Gastrocnemius medialis (tissue), 4 donors: ENCODE measurements at regions not wholly inside any gene's neighbourhood (a gene's known extent, or its start where the extent isn't known, plus 50 kb on each side); places are given as distances from the start of the nearest gene placed in this dataset.
"Not testable (repeated sequence)": the region's sequence is repeated elsewhere in the genome, so short reads cannot be mapped to it uniquely, and the experiment has no call there.

Source experiments
- ATAC-seq, 2 donors: fragments of 150-250 bp; one replicate each; pipeline ENCODE4 v1.9.1; 2016
- DNase-seq, 2 donors: peaks; one replicate each; pipeline ENCODE4 v3.0.0-alpha.2; 2019
- H3K27ac ChIP-seq, 4 donors: fragments of 200-600 bp; sonication (generic); 1 replicate in 1 of 4; 2 replicates in 3 of 4; pipeline ENCODE4 v1.5.1; 2016 to 2018; ENCODE audit warnings: mild to moderate bottlenecking in 2 of 4, moderate library complexity in 1 of 4
- H3K27me3 ChIP-seq, 3 donors: fragments of 200-600 bp; sonication (generic) in 2 of 3; 1 replicate in 1 of 3; 2 replicates in 2 of 3; pipeline versions ENCODE4 v1.5.1 to v1.6.0; 2016 to 2019; ENCODE audit warnings: mild to moderate bottlenecking in 1 of 3, moderate library complexity in 1 of 3
- H3K36me3 ChIP-seq, 2 donors: fragments of 200-600 bp; sonication (generic) in 1 of 2; one replicate each; pipeline ENCODE4 v1.5.1; 2017 to 2018
- H3K4me1 ChIP-seq, 2 donors: fragments of 200-600 bp; sonication (generic) in 1 of 2; one replicate each; pipeline ENCODE4 v1.5.1; 2016 to 2017; ENCODE audit warnings: mild to moderate bottlenecking in 2 of 2
- H3K4me3 ChIP-seq, 4 donors: fragments of 200-600 bp; sonication (generic) in 3 of 4; 1 replicate in 1 of 4; 2 replicates in 3 of 4; pipeline ENCODE4 v1.5.1; 2016 to 2019; ENCODE audit warnings: mild to moderate bottlenecking in 2 of 4
- H3K9me3 ChIP-seq, 3 donors: fragments of 200-600 bp; sonication (generic) in 2 of 3; 1 replicate in 1 of 3; 2 replicates in 2 of 3; pipeline ENCODE4 v1.5.1; 2016 to 2019
- POLR2A ChIP-seq, 2 donors: fragments of 450-650 bp; IDR thresholded peaks; one replicate each; pipeline ENCODE4 v1.6.1; 2017; ENCODE audit warnings: antibody characterized with exemption in 2 of 2, mild to moderate bottlenecking in 2 of 2, moderate library complexity in 2 of 2
- in situ Hi-C, 4 donors: fragments of 200-750 bp; cut with MboI; loops; one replicate each; pipeline versions ENCODE4 v1.15.0 to v1.8.0; 2017; ENCODE audit warnings: low sequenced_read_pairs in 4 of 4
- intact Hi-C: fragments of 100-400 bp; cut with DNase I; formaldehyde crosslinking; loops from one replicate; pipeline ENCODE4 v1.15.1; 2023; ENCODE audit warnings: low total_unique reads
- TF ChIP-seq, protein P1 (sequence below), 5 experiments: fragments of 450-650 bp in 3 of 5; fragments of 200-600 bp in 2 of 5; sonication (generic) in 2 of 5; IDR thresholded peaks in 4 of 5; conservative IDR thresholded peaks in 1 of 5; 1 replicate in 4 of 5; 2 replicates in 1 of 5; pipeline ENCODE4 v1.5.1; 2016 to 2019; ENCODE audit warnings: antibody characterized with exemption in 5 of 5, mild to moderate bottlenecking in 3 of 5, moderate library complexity in 3 of 5

DNA sequence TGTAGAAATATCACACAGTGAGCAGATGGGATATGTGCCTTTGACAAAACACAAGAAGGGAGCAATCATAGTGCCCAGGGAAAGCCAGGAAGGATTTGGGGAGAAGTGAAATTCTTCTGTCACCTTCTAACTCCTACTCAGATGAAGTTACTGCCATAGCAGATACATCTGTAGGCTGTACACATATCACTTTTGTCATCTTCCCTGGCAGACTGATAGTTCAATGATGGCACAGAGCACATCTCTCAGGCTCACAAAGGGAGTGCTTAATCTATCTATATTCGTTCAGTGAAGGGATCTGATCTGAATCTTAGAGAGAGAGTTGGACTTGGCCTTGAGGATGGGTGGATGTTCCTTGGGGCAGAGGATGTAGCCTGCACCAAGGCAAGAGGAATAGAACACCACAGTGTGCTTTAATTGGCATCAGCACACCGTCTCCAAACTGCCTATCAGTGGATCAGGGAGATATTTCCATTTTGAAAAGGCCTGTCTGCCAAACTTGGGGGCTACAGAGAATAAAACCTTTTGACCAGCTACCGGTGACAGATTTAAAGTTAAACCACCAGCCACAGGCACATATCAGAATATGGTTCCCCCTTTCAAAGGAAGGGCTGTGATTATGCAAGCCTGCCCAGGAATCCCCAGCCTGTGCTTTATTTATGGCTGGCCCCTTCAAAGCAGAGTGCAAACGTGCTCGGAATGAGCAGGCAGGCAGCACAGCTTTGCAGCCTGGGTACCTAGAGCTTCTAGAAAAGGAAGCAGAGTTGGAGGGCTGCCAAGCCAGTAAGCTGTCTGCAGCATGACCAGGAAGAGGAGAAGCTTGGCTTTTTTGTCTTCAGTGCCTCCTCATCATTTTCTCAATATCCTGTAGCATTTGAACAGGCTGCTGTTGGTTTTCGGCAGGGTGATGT is 165.5 kb upstream of the DYRK2 start:
- no peak overlapping the region for H3K27ac ChIP-seq
- intact Hi-C loops = no loop called here

DNA sequence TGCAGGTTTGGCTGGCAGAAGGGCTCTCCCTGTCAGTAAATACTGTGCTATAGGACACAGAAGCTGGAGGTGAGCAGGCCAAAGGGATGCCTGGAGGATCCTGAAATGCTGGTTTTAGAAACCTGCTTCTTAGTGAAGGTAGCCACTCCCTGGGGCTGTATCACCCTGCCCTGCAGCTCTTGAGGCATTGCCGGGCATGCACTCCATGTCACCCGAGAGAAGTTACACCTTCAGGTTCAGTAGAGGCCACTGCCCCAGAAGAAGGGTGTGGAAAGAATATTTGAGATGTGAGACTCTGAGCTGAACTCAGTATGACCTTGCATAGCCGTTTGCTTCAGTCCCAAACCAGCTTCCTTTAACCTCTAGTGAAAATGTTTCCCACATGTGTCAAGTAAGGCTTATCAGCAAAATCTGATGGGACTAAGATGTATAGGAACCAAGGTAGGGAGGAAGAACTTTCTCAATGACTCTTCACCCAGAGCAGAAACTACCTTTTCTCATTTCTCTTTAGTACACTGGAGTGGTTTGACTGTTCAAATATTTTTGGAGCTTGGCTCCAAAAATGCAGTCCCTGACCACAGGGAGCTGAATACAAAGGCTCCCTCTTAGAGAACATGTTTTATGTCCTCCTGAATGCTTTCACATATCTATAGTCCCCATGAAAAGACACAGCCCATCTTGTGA is 164.5 kb upstream of the DYRK2 start:
- TF ChIP-seq, protein P1, sequence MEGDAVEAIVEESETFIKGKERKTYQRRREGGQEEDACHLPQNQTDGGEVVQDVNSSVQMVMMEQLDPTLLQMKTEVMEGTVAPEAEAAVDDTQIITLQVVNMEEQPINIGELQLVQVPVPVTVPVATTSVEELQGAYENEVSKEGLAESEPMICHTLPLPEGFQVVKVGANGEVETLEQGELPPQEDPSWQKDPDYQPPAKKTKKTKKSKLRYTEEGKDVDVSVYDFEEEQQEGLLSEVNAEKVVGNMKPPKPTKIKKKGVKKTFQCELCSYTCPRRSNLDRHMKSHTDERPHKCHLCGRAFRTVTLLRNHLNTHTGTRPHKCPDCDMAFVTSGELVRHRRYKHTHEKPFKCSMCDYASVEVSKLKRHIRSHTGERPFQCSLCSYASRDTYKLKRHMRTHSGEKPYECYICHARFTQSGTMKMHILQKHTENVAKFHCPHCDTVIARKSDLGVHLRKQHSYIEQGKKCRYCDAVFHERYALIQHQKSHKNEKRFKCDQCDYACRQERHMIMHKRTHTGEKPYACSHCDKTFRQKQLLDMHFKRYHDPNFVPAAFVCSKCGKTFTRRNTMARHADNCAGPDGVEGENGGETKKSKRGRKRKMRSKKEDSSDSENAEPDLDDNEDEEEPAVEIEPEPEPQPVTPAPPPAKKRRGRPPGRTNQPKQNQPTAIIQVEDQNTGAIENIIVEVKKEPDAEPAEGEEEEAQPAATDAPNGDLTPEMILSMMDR (IDR thresholded peaks at IDR 0.05 in 4 of 5, conservative IDR thresholded peaks at IDR 0.05 in 1 of 5) = no peak
- no peak for TF ChIP-seq POLR2A (IDR thresholded peaks at IDR 0.05)
- H3K27ac ChIP-seq = no peak overlapping the region
- no peak overlapping the region for H3K4me3 ChIP-seq
- intact Hi-C loops (no loop called here), in situ Hi-C loops (no loop called here)
- no peaks in the 10 kb centered on the region for H3K9me3 ChIP-seq
- H3K36me3 ChIP-seq = no peaks in the 10 kb centered on the region
- H3K27me3 ChIP-seq = no peaks in the 10 kb centered on the region
- ATAC-seq = no peak
- DNase-seq = no peak
- H3K4me1 ChIP-seq = peaks cover 3 to 10% of the 10 kb centered on the region in 2 donors

More for the DNA sequence above, 165.5 kb upstream of the DYRK2 start:
- TF ChIP-seq, protein P1 (IDR thresholded peaks at IDR 0.05 in 4 of 5, conservative IDR thresholded peaks at IDR 0.05 in 1 of 5) = no peak
- ATAC-seq = peak; percentile 53 to 60
- H3K4me3 ChIP-seq = no peak overlapping the region
- H3K36me3 ChIP-seq = no peaks in the 10 kb centered on the region
- H3K4me1 ChIP-seq = peaks cover 3 to 10% of the 10 kb centered on the region in 2 donors
- H3K9me3 ChIP-seq = no peaks in the 10 kb centered on the region
- H3K27me3 ChIP-seq = no peaks in the 10 kb centered on the region
- in situ Hi-C loops = no loop called here
- peak; percentile 40 to 44 for DNase-seq

DNA sequence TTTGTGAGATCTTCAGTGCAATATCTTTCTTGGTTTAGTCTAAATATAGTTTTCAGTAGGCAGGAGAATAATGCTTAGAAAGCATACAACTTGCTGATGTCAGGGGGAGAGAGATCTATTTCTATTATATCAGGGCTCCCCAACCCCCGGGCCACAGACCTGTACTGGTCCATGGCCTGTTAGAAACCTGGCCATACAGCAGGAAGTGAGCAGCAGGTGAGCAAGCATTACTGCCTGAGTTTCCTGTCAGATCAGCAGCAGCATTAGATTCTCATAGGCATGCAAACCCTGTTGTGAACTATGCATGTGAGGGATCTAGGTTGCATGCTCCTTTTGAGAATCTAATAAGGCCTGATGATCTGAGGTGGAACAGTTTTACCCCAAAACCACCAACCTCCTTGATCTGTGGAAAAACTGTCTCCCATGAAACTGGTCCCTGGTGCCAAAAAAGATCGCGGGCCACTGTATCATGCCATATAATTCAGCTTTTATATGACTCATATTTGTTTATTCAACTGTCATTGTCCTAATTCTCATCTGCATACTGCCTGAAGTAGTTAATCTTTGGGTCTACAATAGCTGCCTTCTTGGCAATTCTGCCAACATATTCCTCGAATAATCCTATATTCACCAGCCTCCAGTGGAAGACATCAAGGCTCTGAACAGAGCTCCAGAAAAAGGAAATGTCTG is 163.6 kb upstream of the DYRK2 start:
- Histone ChIP-seq H3K4me3 (no peak overlapping the region), H3K36me3 (no peaks in the 10 kb centered on the region), H3K27ac (no peak overlapping the region), H3K9me3 (no peaks in the 10 kb centered on the region), H3K4me1 (peaks cover 3 to 10% of the 10 kb centered on the region in 2 donors), H3K27me3 (no peaks in the 10 kb centered on the region)
- TF ChIP-seq POLR2A (IDR thresholded peaks at IDR 0.05) = no peak
- TF ChIP-seq, protein P1 (IDR thresholded peaks at IDR 0.05 in 4 of 5, conservative IDR thresholded peaks at IDR 0.05 in 1 of 5) = no peak
- intact Hi-C loops = no loop called here
- no peak for DNase-seq
- in situ Hi-C loops = no loop called here
- no peak for ATAC-seq

DNA sequence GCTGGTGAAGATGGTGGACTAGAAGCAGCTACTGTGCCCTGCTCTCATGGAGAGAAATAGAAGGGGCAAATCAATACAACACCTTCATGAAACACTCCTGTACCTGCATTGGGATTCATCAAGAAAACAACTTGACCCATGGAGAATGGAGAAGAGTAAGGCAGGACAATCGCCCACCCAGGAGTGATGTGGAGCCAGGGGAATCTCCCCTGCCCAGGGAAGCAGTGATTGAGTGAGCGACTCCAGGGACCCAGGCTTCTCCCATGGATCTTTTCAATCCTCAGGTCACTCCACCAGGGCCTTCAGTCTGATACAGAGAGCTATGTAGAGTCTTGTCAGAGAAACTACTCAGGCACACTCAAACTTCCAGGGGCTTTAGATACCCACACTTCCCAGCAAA is 161.9 kb upstream of the DYRK2 start:
- Histone ChIP-seq H3K27ac (no peak overlapping the region), H3K4me3 (no peak overlapping the region), H3K9me3 (no peaks in the 10 kb centered on the region), H3K4me1 (peaks cover 3 to 10% of the 10 kb centered on the region in 2 donors), H3K36me3 (no peaks in the 10 kb centered on the region), H3K27me3 (no peaks in the 10 kb centered on the region)
- in situ Hi-C loops (no loop called here), intact Hi-C loops (no loop called here)
- DNase-seq (no peak), ATAC-seq (no peak)
- no peak for TF ChIP-seq POLR2A (IDR thresholded peaks at IDR 0.05)
- TF ChIP-seq, protein P1 (IDR thresholded peaks at IDR 0.05 in 4 of 5, conservative IDR thresholded peaks at IDR 0.05 in 1 of 5) = no peak

DNA sequence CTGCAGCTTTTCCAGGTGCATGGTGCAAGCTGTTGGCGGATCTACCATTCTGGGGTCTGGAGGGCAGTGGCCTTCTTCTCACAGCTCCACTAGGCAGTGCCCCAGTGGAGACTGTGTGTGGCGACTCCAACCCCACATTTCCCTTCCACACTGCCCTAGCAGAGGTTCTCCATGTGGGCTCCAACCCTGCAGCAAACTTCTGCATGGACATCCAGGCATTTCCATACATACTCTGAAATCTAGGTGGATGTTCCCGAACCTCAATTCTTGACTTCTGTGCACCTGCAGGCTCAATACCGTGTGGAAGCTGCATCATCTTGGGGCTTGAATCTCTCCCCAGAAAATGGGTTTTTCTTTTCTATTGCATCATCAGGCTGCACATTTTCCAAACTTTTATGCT is 160.2 kb upstream of the DYRK2 start:
- H3K9me3 ChIP-seq, intact Hi-C loops: not testable (repeated sequence)

More for the DNA sequence above, 160.2 kb upstream of the DYRK2 start:
- DNase-seq, H3K27me3 ChIP-seq, ATAC-seq, in situ Hi-C loops, H3K4me3 ChIP-seq, H3K4me1 ChIP-seq, H3K27ac ChIP-seq, H3K36me3 ChIP-seq: not testable (repeated sequence)
